OCI-LY7 (cell line): ENCODE measurements at regions not wholly inside any gene's neighbourhood (a gene's known extent, or its start where the extent isn't known, plus 50 kb on each side); places are given as distances from the start of the nearest gene placed in this dataset.

ENCODE experiments used
- BruUV-seq: library from RNA; stranded (reverse); fragments of 400-500 nt; replicated peaks from 2 replicates; lab custom pipeline; 2021; lab: Mats Ljungman, UMichigan
- CTCF ChIA-PET: fragments of 300-600 bp; sonication (Branson Sonifier 250); formaldehyde crosslinking; loops from one replicate; lab custom pipeline; 2022; ENCODE audit warnings: antibody characterized with exemption; ENCODE audit not compliant: unreplicated experiment; lab: Charles Lee
- POLR2A ChIA-PET: fragments of 300-600 bp; sonication (Branson Sonifier 250); formaldehyde crosslinking; loops from one replicate; lab custom pipeline; 2022; ENCODE audit warnings: antibody characterized with exemption; lab: Charles Lee
- DNase-seq: peaks from one replicate; pipeline ENCODE4 v3.0.0-alpha.2; 2015; ENCODE audit warnings: low spot score
- H2AFZ ChIP-seq: fragments of 200-600 bp; sonication (generic), shearing (Covaris generic); 2 replicates; pipeline ENCODE4 v1.6.1; 2014; ENCODE audit warnings: mild to moderate bottlenecking, antibody characterized with exemption, low read length, moderate library complexity
- H3K27ac ChIP-seq: fragments of 200-600 bp; sonication (generic); 2 replicates; pipeline ENCODE4 v1.5.1; 2014; ENCODE audit warnings: mixed run types, low read depth, mild to moderate bottlenecking, moderate library complexity, low read length, inconsistent platforms; ENCODE audit not compliant: poor library complexity, severe bottlenecking
- H3K36me3 ChIP-seq: fragments of 200-600 bp; sonication (generic); 2 replicates; pipeline ENCODE4 v1.6.1; 2014; ENCODE audit warnings: mild to moderate bottlenecking, antibody characterized with exemption, low read length, moderate library complexity, mixed read lengths; ENCODE audit not compliant: insufficient read depth
- H3K4me1 ChIP-seq: fragments of 200-600 bp; sonication (generic); 2 replicates; pipeline ENCODE4 v1.5.1; 2014; ENCODE audit warnings: mild to moderate bottlenecking, low read length; ENCODE audit not compliant: insufficient read depth, poor library complexity, severe bottlenecking
- H3K4me2 ChIP-seq: fragments of 200-600 bp; sonication (generic); 2 replicates; pipeline ENCODE4 v1.6.1; 2014; ENCODE audit warnings: mild to moderate bottlenecking, low read length
- H3K4me3 ChIP-seq: fragments of 200-600 bp; sonication (generic); 2 replicates; pipeline ENCODE4 v1.5.1; 2014; ENCODE audit warnings: mild to moderate bottlenecking, low read depth, low read length; ENCODE audit not compliant: poor library complexity, severe bottlenecking
- H3K79me2 ChIP-seq: fragments of 200-600 bp; sonication (generic); 2 replicates; pipeline ENCODE4 v1.6.1; 2016; ENCODE audit warnings: low read depth, mild to moderate bottlenecking, low read length, moderate library complexity, mixed read lengths; ENCODE audit not compliant: insufficient read depth
- H3K9me2 ChIP-seq: fragments of 200-600 bp; sonication (generic); 2 replicates; pipeline ENCODE4 v1.6.1; 2016; ENCODE audit warnings: mild to moderate bottlenecking, low read length, mixed read lengths; ENCODE audit not compliant: insufficient read depth
- H3K9me3 ChIP-seq: fragments of 200-600 bp; sonication (generic); 2 replicates; pipeline ENCODE4 v1.6.1; 2014; ENCODE audit warnings: mild to moderate bottlenecking, mixed run types, low read length, mixed read lengths
- H4K20me1 ChIP-seq: fragments of 200-600 bp; sonication (generic); 2 replicates; pipeline ENCODE4 v1.6.1; 2014; ENCODE audit warnings: mild to moderate bottlenecking, antibody characterized with exemption, low read length, moderate library complexity, mixed read lengths; ENCODE audit not compliant: insufficient read depth
- CTCF ChIP-seq: fragments of 200-600 bp; sonication (generic); conservative IDR thresholded peaks from 2 replicates; pipeline ENCODE4 v1.5.1; 2014; ENCODE audit warnings: mild to moderate bottlenecking, antibody characterized with exemption, low read length, moderate library complexity, mixed read lengths
- EZH2phosphoT487 ChIP-seq: fragments of 200-600 bp; sonication (generic); IDR thresholded peaks from 2 replicates; pipeline ENCODE4 v1.6.1; 2018; ENCODE audit warnings: low read depth, borderline replicate concordance, mild to moderate bottlenecking, mixed run types, antibody characterized with exemption, low read length, moderate library complexity, mixed read lengths
- intact Hi-C: fragments of 100-400 bp; cut with micrococcal nuclease; formaldehyde crosslinking; loops from one replicate; pipeline ENCODE4 v1.10.0; 2022; ENCODE audit not compliant: unreplicated experiment

GRCh38 chr6:90898763-90899162 is 311.9 kb upstream of the MAP3K7 start:
- Histone ChIP-seq H3K27ac (no peak overlapping the region), H2AFZ (no peak overlapping the region), H3K36me3 (no peaks in the 10 kb centered on the region), H3K79me2 (no peaks in the 10 kb centered on the region), H3K4me3 (no peak overlapping the region), H3K9me3 (no peaks in the 10 kb centered on the region), H3K4me1 (no peaks in the 10 kb centered on the region), H4K20me1 (no peaks in the 10 kb centered on the region), H3K4me2 (no peak overlapping the region), H3K9me2 (no peaks in the 10 kb centered on the region)
- POLR2A ChIA-PET = interaction anchor here (1.0 kb wide), 1 partner anchor 890 kb away, joined by 3 read pairs; no protein-coding TSS in a partner anchor
- intact Hi-C loops = no loop called here
- DNase-seq = no peak
- no peak for TF ChIP-seq CTCF
- TF ChIP-seq EZH2phosphoT487 = no peak
- CTCF ChIA-PET = no interaction called here
- no TSS peak for BruUV-seq

GRCh38 chr6:90896075-90896547 is 309.2 kb upstream of the MAP3K7 start:
- no TSS peak for BruUV-seq
- intact Hi-C loops = no loop called here
- POLR2A ChIA-PET = no interaction called here

More at GRCh38 chr6:90896075-90896547, 309.2 kb upstream of the MAP3K7 start:
- Histone ChIP-seq H3K4me1 (no peaks in the 10 kb centered on the region), H4K20me1 (no peaks in the 10 kb centered on the region), H2AFZ (no peak overlapping the region), H3K9me3 (no peaks in the 10 kb centered on the region), H3K4me2 (no peak overlapping the region), H3K9me2 (no peaks in the 10 kb centered on the region), H3K36me3 (no peaks in the 10 kb centered on the region), H3K79me2 (no peaks in the 10 kb centered on the region), H3K4me3 (no peak overlapping the region), H3K27ac (no peak overlapping the region)
- DNase-seq = no peak
- CTCF ChIA-PET = no interaction called here
- TF ChIP-seq EZH2phosphoT487 (no peak), CTCF (no peak)
